ENCODE measurements at regions not wholly inside any gene's neighbourhood (a gene's known extent, or its start where the extent isn't known, plus 50 kb on each side); places are given as distances from the start of the nearest gene placed in this dataset.

DNA sequence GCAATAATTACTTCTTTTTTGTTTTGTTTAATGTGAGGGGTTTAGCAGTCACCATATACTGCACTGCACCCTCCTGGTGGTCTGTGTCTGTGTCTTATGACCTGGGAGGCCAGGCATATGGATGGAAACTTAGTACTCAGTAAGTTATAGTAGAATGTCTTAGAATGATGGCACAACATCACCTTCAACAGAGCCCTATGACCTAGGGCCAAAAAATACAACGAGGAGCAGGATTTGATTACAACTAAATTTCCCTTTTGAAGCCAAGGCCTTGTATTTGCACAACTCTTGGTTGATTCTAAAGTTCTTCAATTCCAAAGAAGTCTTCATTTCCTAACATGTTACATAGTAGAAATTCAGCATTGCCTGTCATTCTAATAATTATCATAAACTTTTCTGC lies 422.1 kb upstream of the PIK3R1 start:
- no peak for ATAC-seq
- TF ChIP-seq RARB (CRISPR knock-in tag; IDR thresholded peaks at IDR 0.05): no peak
- no peak for TF ChIP-seq ARNTL (CRISPR knock-in tag; IDR thresholded peaks at IDR 0.05; ENCODE audit: borderline replicate concordance, low read depth)
- TF ChIP-seq ZFP3 (CRISPR knock-in tag; IDR thresholded peaks at IDR 0.05): no peak
- TF ChIP-seq, protein P1, sequence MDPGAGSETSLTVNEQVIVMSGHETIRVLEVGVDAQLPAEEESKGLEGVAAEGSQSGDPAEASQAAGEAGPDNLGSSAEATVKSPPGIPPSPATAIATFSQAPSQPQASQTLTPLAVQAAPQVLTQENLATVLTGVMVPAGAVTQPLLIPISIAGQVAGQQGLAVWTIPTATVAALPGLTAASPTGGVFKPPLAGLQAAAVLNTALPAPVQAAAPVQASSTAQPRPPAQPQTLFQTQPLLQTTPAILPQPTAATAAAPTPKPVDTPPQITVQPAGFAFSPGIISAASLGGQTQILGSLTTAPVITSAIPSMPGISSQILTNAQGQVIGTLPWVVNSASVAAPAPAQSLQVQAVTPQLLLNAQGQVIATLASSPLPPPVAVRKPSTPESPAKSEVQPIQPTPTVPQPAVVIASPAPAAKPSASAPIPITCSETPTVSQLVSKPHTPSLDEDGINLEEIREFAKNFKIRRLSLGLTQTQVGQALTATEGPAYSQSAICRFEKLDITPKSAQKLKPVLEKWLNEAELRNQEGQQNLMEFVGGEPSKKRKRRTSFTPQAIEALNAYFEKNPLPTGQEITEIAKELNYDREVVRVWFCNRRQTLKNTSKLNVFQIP (CRISPR knock-in tag; IDR thresholded peaks at IDR 0.05; ENCODE audit: borderline replicate concordance, low read depth): no peak
- TF ChIP-seq GLIS3 (CRISPR knock-in tag; IDR thresholded peaks at IDR 0.05): no peak
- TF ChIP-seq, protein P2, sequence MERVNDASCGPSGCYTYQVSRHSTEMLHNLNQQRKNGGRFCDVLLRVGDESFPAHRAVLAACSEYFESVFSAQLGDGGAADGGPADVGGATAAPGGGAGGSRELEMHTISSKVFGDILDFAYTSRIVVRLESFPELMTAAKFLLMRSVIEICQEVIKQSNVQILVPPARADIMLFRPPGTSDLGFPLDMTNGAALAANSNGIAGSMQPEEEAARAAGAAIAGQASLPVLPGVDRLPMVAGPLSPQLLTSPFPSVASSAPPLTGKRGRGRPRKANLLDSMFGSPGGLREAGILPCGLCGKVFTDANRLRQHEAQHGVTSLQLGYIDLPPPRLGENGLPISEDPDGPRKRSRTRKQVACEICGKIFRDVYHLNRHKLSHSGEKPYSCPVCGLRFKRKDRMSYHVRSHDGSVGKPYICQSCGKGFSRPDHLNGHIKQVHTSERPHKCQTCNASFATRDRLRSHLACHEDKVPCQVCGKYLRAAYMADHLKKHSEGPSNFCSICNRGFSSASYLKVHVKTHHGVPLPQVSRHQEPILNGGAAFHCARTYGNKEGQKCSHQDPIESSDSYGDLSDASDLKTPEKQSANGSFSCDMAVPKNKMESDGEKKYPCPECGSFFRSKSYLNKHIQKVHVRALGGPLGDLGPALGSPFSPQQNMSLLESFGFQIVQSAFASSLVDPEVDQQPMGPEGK (CRISPR knock-in tag; IDR thresholded peaks at IDR 0.05; ENCODE audit: borderline replicate concordance): no peak
- TF ChIP-seq BACH2 (CRISPR knock-in tag; IDR thresholded peaks at IDR 0.05; ENCODE audit: borderline replicate concordance): no peak
- no peak for TF ChIP-seq SNAI2 (CRISPR knock-in tag; IDR thresholded peaks at IDR 0.05)
- TF ChIP-seq, protein P3, sequence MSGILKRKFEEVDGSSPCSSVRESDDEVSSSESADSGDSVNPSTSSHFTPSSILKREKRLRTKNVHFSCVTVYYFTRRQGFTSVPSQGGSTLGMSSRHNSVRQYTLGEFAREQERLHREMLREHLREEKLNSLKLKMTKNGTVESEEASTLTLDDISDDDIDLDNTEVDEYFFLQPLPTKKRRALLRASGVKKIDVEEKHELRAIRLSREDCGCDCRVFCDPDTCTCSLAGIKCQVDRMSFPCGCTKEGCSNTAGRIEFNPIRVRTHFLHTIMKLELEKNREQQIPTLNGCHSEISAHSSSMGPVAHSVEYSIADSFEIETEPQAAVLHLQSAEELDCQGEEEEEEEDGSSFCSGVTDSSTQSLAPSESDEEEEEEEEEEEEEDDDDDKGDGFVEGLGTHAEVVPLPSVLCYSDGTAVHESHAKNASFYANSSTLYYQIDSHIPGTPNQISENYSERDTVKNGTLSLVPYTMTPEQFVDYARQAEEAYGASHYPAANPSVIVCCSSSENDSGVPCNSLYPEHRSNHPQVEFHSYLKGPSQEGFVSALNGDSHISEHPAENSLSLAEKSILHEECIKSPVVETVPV (CRISPR knock-in tag; IDR thresholded peaks at IDR 0.05): no peak
- TF ChIP-seq ZNF565 (CRISPR knock-in tag; conservative IDR thresholded peaks at IDR 0.05; ENCODE audit: low read depth): no peak
- TF ChIP-seq ZC3H10 (CRISPR knock-in tag; IDR thresholded peaks at IDR 0.05): no peak
- TF ChIP-seq TCF4 (CRISPR knock-in tag; IDR thresholded peaks at IDR 0.05; ENCODE audit: borderline replicate concordance): no peak
- TF ChIP-seq ZNF8 (CRISPR knock-in tag; IDR thresholded peaks at IDR 0.05): no peak
- TF ChIP-seq ZFP30 (CRISPR knock-in tag; IDR thresholded peaks at IDR 0.05): no peak
- no peak for TF ChIP-seq CSDC2 (CRISPR knock-in tag; IDR thresholded peaks at IDR 0.05)
- TF ChIP-seq, protein P4, sequence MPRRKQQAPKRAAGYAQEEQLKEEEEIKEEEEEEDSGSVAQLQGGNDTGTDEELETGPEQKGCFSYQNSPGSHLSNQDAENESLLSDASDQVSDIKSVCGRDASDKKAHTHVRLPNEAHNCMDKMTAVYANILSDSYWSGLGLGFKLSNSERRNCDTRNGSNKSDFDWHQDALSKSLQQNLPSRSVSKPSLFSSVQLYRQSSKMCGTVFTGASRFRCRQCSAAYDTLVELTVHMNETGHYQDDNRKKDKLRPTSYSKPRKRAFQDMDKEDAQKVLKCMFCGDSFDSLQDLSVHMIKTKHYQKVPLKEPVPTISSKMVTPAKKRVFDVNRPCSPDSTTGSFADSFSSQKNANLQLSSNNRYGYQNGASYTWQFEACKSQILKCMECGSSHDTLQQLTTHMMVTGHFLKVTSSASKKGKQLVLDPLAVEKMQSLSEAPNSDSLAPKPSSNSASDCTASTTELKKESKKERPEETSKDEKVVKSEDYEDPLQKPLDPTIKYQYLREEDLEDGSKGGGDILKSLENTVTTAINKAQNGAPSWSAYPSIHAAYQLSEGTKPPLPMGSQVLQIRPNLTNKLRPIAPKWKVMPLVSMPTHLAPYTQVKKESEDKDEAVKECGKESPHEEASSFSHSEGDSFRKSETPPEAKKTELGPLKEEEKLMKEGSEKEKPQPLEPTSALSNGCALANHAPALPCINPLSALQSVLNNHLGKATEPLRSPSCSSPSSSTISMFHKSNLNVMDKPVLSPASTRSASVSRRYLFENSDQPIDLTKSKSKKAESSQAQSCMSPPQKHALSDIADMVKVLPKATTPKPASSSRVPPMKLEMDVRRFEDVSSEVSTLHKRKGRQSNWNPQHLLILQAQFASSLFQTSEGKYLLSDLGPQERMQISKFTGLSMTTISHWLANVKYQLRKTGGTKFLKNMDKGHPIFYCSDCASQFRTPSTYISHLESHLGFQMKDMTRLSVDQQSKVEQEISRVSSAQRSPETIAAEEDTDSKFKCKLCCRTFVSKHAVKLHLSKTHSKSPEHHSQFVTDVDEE (CRISPR knock-in tag; IDR thresholded peaks at IDR 0.05): no peak
- TF ChIP-seq TOX (CRISPR knock-in tag; IDR thresholded peaks at IDR 0.05; ENCODE audit: borderline replicate concordance): no peak

DNA sequence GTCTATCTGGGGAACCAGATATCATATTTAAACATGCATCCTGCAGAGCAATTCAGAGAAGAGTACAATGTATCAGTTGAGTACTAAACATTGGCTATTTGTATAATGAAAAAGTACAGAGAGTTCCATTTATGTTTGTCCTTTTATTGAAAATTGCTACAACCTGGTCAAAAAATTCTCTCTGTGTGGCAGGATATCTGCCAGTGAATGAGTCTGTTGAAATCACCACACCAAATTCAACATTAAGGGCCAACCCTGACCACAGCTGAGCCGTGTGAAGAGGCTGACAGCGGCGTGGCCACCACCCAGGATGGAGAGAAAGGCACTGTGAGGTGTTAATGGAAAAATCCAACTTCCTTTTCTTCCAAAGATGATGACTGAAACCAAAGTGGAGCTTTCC lies 422.7 kb upstream of the PIK3R1 start:
- TF ChIP-seq GLIS3 (CRISPR knock-in tag; IDR thresholded peaks at IDR 0.05): no peak
- no peak for TF ChIP-seq TOX (CRISPR knock-in tag; IDR thresholded peaks at IDR 0.05; ENCODE audit: borderline replicate concordance)
- no peak for TF ChIP-seq ZFP30 (CRISPR knock-in tag; IDR thresholded peaks at IDR 0.05)
- TF ChIP-seq ISL1 (CRISPR knock-in tag; IDR thresholded peaks at IDR 0.05): no peak
- TF ChIP-seq, protein P1 (CRISPR knock-in tag; IDR thresholded peaks at IDR 0.05; ENCODE audit: borderline replicate concordance, low read depth): no peak
- TF ChIP-seq ZNF70 (CRISPR knock-in tag; IDR thresholded peaks at IDR 0.05): no peak
- no peak for TF ChIP-seq ESRRG (CRISPR knock-in tag; IDR thresholded peaks at IDR 0.05)
- no peak for TF ChIP-seq SNAI2 (CRISPR knock-in tag; IDR thresholded peaks at IDR 0.05)
- no peak for TF ChIP-seq PPARA (CRISPR knock-in tag; IDR thresholded peaks at IDR 0.05; ENCODE audit: borderline replicate concordance)
- TF ChIP-seq, protein P3 (CRISPR knock-in tag; IDR thresholded peaks at IDR 0.05): no peak
- no peak for TF ChIP-seq RARB (CRISPR knock-in tag; IDR thresholded peaks at IDR 0.05)
- no peak for TF ChIP-seq ZFP3 (CRISPR knock-in tag; IDR thresholded peaks at IDR 0.05)
- TF ChIP-seq ARNTL (CRISPR knock-in tag; IDR thresholded peaks at IDR 0.05; ENCODE audit: borderline replicate concordance, low read depth): no peak
- TF ChIP-seq, protein P2 (CRISPR knock-in tag; IDR thresholded peaks at IDR 0.05; ENCODE audit: borderline replicate concordance): no peak
- no peak for ATAC-seq

All from SK-N-SH treated with all-trans-retinoic acid at 6 μM for 48 hours (cell line).